Caco-2 (cell line): ENCODE measurements at regions not wholly inside any gene's neighbourhood (a gene's known extent, or its start where the extent isn't known, plus 50 kb on each side); places are given as distances from the start of the nearest gene placed in this dataset.

Source experiments
- BruUV-seq: library from RNA; stranded (reverse); fragments of 400-500 nt; replicated peaks from 2 replicates; lab custom pipeline; 2021; lab: Mats Ljungman, UMichigan
- CTCF ChIA-PET: fragments of 300-600 bp; sonication (Branson Sonifier 250); formaldehyde crosslinking; loops from one replicate; lab custom pipeline; 2022; ENCODE audit warnings: antibody characterized with exemption; lab: Charles Lee
- POLR2A ChIA-PET: fragments of 300-600 bp; sonication (Branson Sonifier 250); formaldehyde crosslinking; loops from one replicate; lab custom pipeline; 2022; ENCODE audit warnings: antibody characterized with exemption; lab: Charles Lee
- DNase-seq, 2 experiments: peaks; one replicate each; pipeline versions ENCODE4 v3.0.0 to v3.0.0-alpha.2; 2020 to 2022
- H3K27me3 ChIP-seq: replicated peaks from 2 replicates; pipeline ENCODE4 v1.6.0; 2011; ENCODE audit warnings: low read length; ENCODE audit not compliant: control insufficient read depth, insufficient read depth
- H3K36me3 ChIP-seq: 2 replicates; pipeline ENCODE4 v1.5.1; 2011; ENCODE audit warnings: low read length; ENCODE audit not compliant: control insufficient read depth, insufficient read depth
- H3K4me1 ChIP-seq: fragments of 250-450 bp; sonication (Bioruptor Pico); 2 replicates; pipeline ENCODE4 v1.5.1; 2020; ENCODE audit warnings: mild to moderate bottlenecking
- H3K4me3 ChIP-seq: 2 replicates; pipeline ENCODE4 v1.5.1; 2011; ENCODE audit warnings: low read depth, mild to moderate bottlenecking, control low read depth, low read length
- H3K9me3 ChIP-seq: fragments of 250-450 bp; sonication (Bioruptor Pico); 2 replicates; pipeline ENCODE4 v1.5.1; 2020; ENCODE audit warnings: mild to moderate bottlenecking, moderate library complexity
- H3K27ac Mint-ChIP-seq: one replicate; pipeline ENCODE4 v1.8.0; 2022; ENCODE audit warnings: mixed read lengths; ENCODE audit not compliant: unreplicated experiment
- H3K27me3 Mint-ChIP-seq: one replicate; pipeline ENCODE4 v1.8.0; 2022; ENCODE audit warnings: mixed read lengths; ENCODE audit not compliant: insufficient read depth, unreplicated experiment
- H3K36me3 Mint-ChIP-seq: one replicate; pipeline ENCODE4 v1.8.0; 2022; ENCODE audit warnings: mild to moderate bottlenecking, mixed read lengths; ENCODE audit not compliant: insufficient read depth, unreplicated experiment
- H3K4me1 Mint-ChIP-seq: one replicate; pipeline ENCODE4 v1.8.0; 2022; ENCODE audit warnings: low read depth, mixed read lengths; ENCODE audit not compliant: unreplicated experiment
- H3K4me3 Mint-ChIP-seq: one replicate; pipeline ENCODE4 v1.8.0; 2022; ENCODE audit warnings: mild to moderate bottlenecking, moderate library complexity, mixed read lengths; ENCODE audit not compliant: unreplicated experiment
- H3K9me3 Mint-ChIP-seq: one replicate; pipeline ENCODE4 v1.8.0; 2022; ENCODE audit warnings: mixed read lengths; ENCODE audit not compliant: unreplicated experiment
- CTCF ChIP-seq, 2 experiments: fragments of 200-600 bp in 1 of 2; IDR thresholded peaks; 1 replicate in 1 of 2; 2 replicates in 1 of 2; pipeline versions ENCODE4 v1.5.1 to v1.8.0; 2011 to 2022; ENCODE audit warnings: antibody characterized with exemption in 1 of 2, control low read depth in 1 of 2, inconsistent platforms in 1 of 2, low read depth in 1 of 2, low read length in 1 of 2, mild to moderate bottlenecking in 1 of 2, moderate library complexity in 1 of 2; ENCODE audit not compliant: insufficient read depth in 1 of 2, severe bottlenecking in 1 of 2, unreplicated experiment in 1 of 2
- intact Hi-C: fragments of 100-400 bp; cut with micrococcal nuclease; formaldehyde crosslinking; loops from one replicate; pipeline ENCODE4 v1.10.0; 2022; ENCODE audit not compliant: unreplicated experiment

- CTCF ChIA-PET: no interaction called here
Observed at GRCh38 chr4:23648854-23649596, 240.8 kb downstream of the PPARGC1A start.

DNA sequence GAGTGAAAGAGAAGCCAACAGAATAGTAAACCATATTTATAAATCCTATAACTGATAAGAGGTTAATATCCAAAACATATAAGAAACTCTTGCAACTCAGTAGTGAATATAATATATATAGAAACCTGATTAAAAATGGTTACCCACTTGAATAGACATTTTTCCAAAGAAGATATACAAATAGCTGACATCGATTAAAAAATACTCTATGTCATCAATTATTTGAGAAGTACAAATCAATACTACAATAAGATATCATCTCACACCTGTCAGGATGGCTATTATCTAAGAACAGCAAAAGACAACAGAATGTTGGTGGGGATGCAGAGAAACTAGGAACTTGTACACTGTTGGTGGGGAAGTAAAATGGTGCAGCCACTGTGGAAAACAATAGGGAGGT is 254.4 kb downstream of the PPARGC1A start:
- BruUV-seq: no TSS peak
- H3K9me3 ChIP-seq: no peaks in the 10 kb centered on the region
- no peak overlapping the region for H3K4me3 ChIP-seq
- no peak for DNase-seq
- H3K36me3 ChIP-seq: no peaks in the 10 kb centered on the region
- Mint-ChIP-seq H3K27ac (no peak overlapping the region), H3K36me3 (no peaks in the 10 kb centered on the region), H3K27me3 (no peaks in the 10 kb centered on the region), H3K4me3 (no peak overlapping the region), H3K9me3 (no peaks in the 10 kb centered on the region), H3K4me1 (no peaks in the 10 kb centered on the region)
- ChIA-PET POLR2A (no interaction called here), CTCF (no interaction called here)
- H3K4me1 ChIP-seq: no peaks in the 10 kb centered on the region
- intact Hi-C loops: no loop called here
- no peaks in the 10 kb centered on the region for H3K27me3 ChIP-seq
- TF ChIP-seq CTCF (IDR thresholded peaks at IDR 0.05; ENCODE audit: insufficient read depth in 1 of 2, low read depth in 1 of 2, low read length in 1 of 2, severe bottlenecking in 1 of 2, unreplicated experiment in 1 of 2): no peak

More at GRCh38 chr4:23648854-23649596, 240.8 kb downstream of the PPARGC1A start:
- H3K9me3 ChIP-seq: no peaks in the 10 kb centered on the region
- intact Hi-C loops: no loop called here
- H3K4me3 Mint-ChIP-seq: no peak overlapping the region
- H3K27me3 Mint-ChIP-seq: no peaks in the 10 kb centered on the region
- no peaks in the 10 kb centered on the region for H3K4me1 Mint-ChIP-seq
- no peaks in the 10 kb centered on the region for H3K36me3 Mint-ChIP-seq
- H3K27ac Mint-ChIP-seq: no peak overlapping the region
- no peaks in the 10 kb centered on the region for H3K4me1 ChIP-seq
- no peak overlapping the region for H3K4me3 ChIP-seq
- no peak for TF ChIP-seq CTCF (IDR thresholded peaks at IDR 0.05; ENCODE audit: insufficient read depth in 1 of 2, low read depth in 1 of 2, low read length in 1 of 2, severe bottlenecking in 1 of 2, unreplicated experiment in 1 of 2)
- no peaks in the 10 kb centered on the region for H3K36me3 ChIP-seq
- no peaks in the 10 kb centered on the region for H3K9me3 Mint-ChIP-seq
- no peak for DNase-seq
- no peaks in the 10 kb centered on the region for H3K27me3 ChIP-seq
- no TSS peak for BruUV-seq
- POLR2A ChIA-PET: no interaction called here

DNA sequence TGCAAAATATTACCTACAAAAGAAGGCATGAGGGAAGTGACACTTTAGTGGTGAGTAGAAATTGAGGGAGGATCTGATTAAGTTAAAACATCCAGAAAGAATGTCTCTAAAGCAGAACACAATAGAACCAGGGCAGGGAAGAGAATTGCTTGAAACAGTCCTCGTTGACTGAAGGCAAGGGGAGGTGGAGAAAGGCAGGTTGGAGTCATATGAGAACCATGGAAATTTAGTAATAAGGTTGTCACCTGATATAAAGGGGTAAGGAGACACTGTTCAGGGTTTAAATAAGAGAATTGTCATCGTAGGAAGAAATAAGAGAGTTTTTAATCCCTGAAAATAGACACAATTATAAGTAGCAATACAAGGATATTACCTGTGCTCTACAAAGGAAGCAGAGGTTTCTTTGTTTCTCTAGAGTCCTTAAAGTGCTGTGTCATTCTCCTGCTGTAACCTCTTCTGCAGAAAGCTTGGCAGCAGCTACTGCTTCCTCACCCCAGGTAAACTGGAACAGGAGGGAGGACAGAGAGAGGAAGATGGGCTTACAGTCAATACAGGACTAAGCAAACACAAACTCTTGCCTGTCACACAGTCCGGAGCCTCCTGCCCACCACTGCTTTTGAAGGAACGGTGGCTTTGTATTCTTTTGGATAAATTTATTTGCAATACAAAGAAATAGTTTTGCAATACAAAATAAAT is 258.4 kb downstream of the PPARGC1A start:
- TF ChIP-seq CTCF (IDR thresholded peaks at IDR 0.05; ENCODE audit: insufficient read depth in 1 of 2, low read depth in 1 of 2, low read length in 1 of 2, severe bottlenecking in 1 of 2, unreplicated experiment in 1 of 2): no peak
- H3K9me3 Mint-ChIP-seq: no peaks in the 10 kb centered on the region
- no peaks in the 10 kb centered on the region for H3K4me1 Mint-ChIP-seq
- intact Hi-C loops: no loop called here
- no peaks in the 10 kb centered on the region for H3K9me3 ChIP-seq
- no peaks in the 10 kb centered on the region for H3K4me1 ChIP-seq
- no peak overlapping the region for H3K4me3 Mint-ChIP-seq
- no TSS peak for BruUV-seq
- no peaks in the 10 kb centered on the region for H3K36me3 Mint-ChIP-seq
- no peak overlapping the region for H3K4me3 ChIP-seq
- no peaks in the 10 kb centered on the region for H3K27me3 Mint-ChIP-seq
- ChIA-PET POLR2A (no interaction called here), CTCF (no interaction called here)
- no peaks in the 10 kb centered on the region for H3K27me3 ChIP-seq
- no peak overlapping the region for H3K27ac Mint-ChIP-seq
- no peak for DNase-seq
- no peaks in the 10 kb centered on the region for H3K36me3 ChIP-seq
